ENCODE measurements at regions not wholly inside any gene's neighbourhood (a gene's known extent, or its start where the extent isn't known, plus 50 kb on each side); places are given as distances from the start of the nearest gene placed in this dataset.
"Not testable (repeated sequence)": the region's sequence is repeated elsewhere in the genome, so short reads cannot be mapped to it uniquely, and the experiment has no call there.

DNA sequence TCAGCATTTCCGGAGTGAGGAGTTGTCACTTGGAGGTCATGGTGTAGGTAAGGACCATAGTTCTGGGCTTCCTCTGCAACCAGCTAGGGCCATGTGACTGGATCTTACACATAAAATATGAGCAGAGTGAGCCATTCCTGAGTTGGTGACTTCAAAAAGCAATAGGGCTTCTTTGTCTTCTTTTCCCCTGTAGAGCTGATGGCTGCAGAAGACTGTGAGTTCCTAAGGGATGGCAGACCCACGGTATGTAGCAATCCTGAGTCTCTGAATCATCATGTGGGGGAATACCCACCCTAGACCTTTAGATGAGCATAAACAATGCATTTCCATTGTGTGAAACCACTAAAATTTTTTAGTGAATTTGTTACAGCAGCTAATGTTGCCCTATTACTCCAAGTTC lies 151.1 kb upstream of the TBX3 start:
- H4K20me1 ChIP-seq (ENCODE audit: control insufficient read depth, extremely low read depth, insufficient read depth, low read length): no peaks in the 10 kb centered on the region
- H3K4me1 ChIP-seq (ENCODE audit: control insufficient read depth, extremely low read depth, insufficient read depth, low read length): peaks cover 4% of the 10 kb centered on the region
- TF ChIP-seq, protein P1, sequence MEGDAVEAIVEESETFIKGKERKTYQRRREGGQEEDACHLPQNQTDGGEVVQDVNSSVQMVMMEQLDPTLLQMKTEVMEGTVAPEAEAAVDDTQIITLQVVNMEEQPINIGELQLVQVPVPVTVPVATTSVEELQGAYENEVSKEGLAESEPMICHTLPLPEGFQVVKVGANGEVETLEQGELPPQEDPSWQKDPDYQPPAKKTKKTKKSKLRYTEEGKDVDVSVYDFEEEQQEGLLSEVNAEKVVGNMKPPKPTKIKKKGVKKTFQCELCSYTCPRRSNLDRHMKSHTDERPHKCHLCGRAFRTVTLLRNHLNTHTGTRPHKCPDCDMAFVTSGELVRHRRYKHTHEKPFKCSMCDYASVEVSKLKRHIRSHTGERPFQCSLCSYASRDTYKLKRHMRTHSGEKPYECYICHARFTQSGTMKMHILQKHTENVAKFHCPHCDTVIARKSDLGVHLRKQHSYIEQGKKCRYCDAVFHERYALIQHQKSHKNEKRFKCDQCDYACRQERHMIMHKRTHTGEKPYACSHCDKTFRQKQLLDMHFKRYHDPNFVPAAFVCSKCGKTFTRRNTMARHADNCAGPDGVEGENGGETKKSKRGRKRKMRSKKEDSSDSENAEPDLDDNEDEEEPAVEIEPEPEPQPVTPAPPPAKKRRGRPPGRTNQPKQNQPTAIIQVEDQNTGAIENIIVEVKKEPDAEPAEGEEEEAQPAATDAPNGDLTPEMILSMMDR (conservative IDR thresholded peaks at IDR 0.05 in 1 of 2, IDR thresholded peaks at IDR 0.05 in 1 of 2; ENCODE audit: low read depth in 1 of 2, low read length in 2 of 2): no peak
- TF ChIP-seq EZH2 (IDR thresholded peaks at IDR 0.05; ENCODE audit: low read length, missing control alignments): no peak
- H3K9me3 ChIP-seq (ENCODE audit: control insufficient read depth, insufficient read depth, low read depth, low read length): no peaks in the 10 kb centered on the region
- peak overlapping the region; percentile 48 for H3K4me2 ChIP-seq (ENCODE audit: extremely low read depth, insufficient read depth, low read length)
- DNase-seq (ENCODE audit: low read depth in 2 of 2): peak; percentile 55 to 72
- no peak overlapping the region for H3K27ac ChIP-seq (ENCODE audit: insufficient read depth, low read length)
- no peak overlapping the region for H3K9ac ChIP-seq (ENCODE audit: insufficient read depth, low read length)
- H3K79me2 ChIP-seq (ENCODE audit: control insufficient read depth, insufficient read depth, low read length): no peaks in the 10 kb centered on the region
- peak overlapping the region; percentile 45 for H2AFZ ChIP-seq (ENCODE audit: low read length)
- no peaks in the 10 kb centered on the region for H3K27me3 ChIP-seq (ENCODE audit: control insufficient read depth, insufficient read depth, low read length)
- H3K36me3 ChIP-seq (ENCODE audit: control insufficient read depth, insufficient read depth, low read length): no peaks in the 10 kb centered on the region
- no peak overlapping the region for H3K4me3 ChIP-seq (replicated peaks in 1 of 4; ENCODE audit: control extremely low read depth in 1 of 4, insufficient read depth in 1 of 4, low read depth in 3 of 4, low read length in 4 of 4)

- H3K79me2 ChIP-seq (ENCODE audit: control insufficient read depth, insufficient read depth, low read length): no peaks in the 10 kb centered on the region
- H3K4me3 ChIP-seq (replicated peaks in 1 of 4; ENCODE audit: control extremely low read depth in 1 of 4, insufficient read depth in 1 of 4, low read depth in 3 of 4, low read length in 4 of 4): no peak overlapping the region
- H3K9ac ChIP-seq (ENCODE audit: insufficient read depth, low read length): no peak overlapping the region
- H4K20me1 ChIP-seq (ENCODE audit: control insufficient read depth, extremely low read depth, insufficient read depth, low read length): no peaks in the 10 kb centered on the region
- peak overlapping the region; percentile 48 for H3K4me2 ChIP-seq (ENCODE audit: extremely low read depth, insufficient read depth, low read length)
- no peaks in the 10 kb centered on the region for H3K36me3 ChIP-seq (ENCODE audit: control insufficient read depth, insufficient read depth, low read length)
- TF ChIP-seq, protein P1 (conservative IDR thresholded peaks at IDR 0.05 in 1 of 2, IDR thresholded peaks at IDR 0.05 in 1 of 2; ENCODE audit: low read depth in 1 of 2, low read length in 2 of 2): no peak
- TF ChIP-seq EZH2 (IDR thresholded peaks at IDR 0.05; ENCODE audit: low read length, missing control alignments): no peak
- no peak overlapping the region for H3K27ac ChIP-seq (ENCODE audit: insufficient read depth, low read length)
- H2AFZ ChIP-seq (ENCODE audit: low read length): peak overlapping the region; percentile 45
- H3K27me3 ChIP-seq (ENCODE audit: control insufficient read depth, insufficient read depth, low read length): no peaks in the 10 kb centered on the region
- peak in 1 of 2 donors; percentile 73 for DNase-seq (ENCODE audit: low read depth in 2 of 2)
- H3K9me3 ChIP-seq (ENCODE audit: control insufficient read depth, insufficient read depth, low read depth, low read length): no peaks in the 10 kb centered on the region
- peaks cover 4% of the 10 kb centered on the region for H3K4me1 ChIP-seq (ENCODE audit: control insufficient read depth, extremely low read depth, insufficient read depth, low read length)
Measured at GRCh38 chr12:114834621-114835020, 150.6 kb upstream of the TBX3 start.

DNA sequence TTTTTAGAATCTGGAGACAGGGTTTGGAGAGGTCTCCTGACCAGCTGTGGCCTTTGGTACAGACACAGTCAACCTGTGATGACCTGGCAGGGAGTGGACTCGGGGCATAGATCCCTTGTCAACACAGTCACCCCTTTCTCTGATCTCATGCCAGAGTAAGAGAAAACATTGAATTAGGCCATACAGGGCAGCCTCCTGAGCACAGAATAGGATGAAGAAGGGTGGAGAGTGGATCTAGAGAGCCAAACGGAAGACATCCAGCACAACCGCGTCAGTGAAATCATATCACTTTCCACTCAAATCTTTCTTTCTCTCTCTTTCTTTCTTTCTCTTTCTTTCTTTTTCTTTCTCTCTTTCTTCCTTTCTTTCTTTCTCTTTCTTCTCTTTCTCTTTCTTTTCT lies 145.9 kb upstream of the TBX3 start:
- no peaks in the 10 kb centered on the region for H3K79me2 ChIP-seq (ENCODE audit: control insufficient read depth, insufficient read depth, low read length)
- no peaks in the 10 kb centered on the region for H3K9me3 ChIP-seq (ENCODE audit: control insufficient read depth, insufficient read depth, low read depth, low read length)
- no peak overlapping the region for H3K9ac ChIP-seq (ENCODE audit: insufficient read depth, low read length)
- no peaks in the 10 kb centered on the region for H3K27me3 ChIP-seq (ENCODE audit: control insufficient read depth, insufficient read depth, low read length)
- no peaks in the 10 kb centered on the region for H4K20me1 ChIP-seq (ENCODE audit: control insufficient read depth, extremely low read depth, insufficient read depth, low read length)
- H3K27ac ChIP-seq (ENCODE audit: insufficient read depth, low read length): no peak overlapping the region
- no peak overlapping the region for H3K4me3 ChIP-seq (replicated peaks in 1 of 4; ENCODE audit: control extremely low read depth in 1 of 4, insufficient read depth in 1 of 4, low read depth in 3 of 4, low read length in 4 of 4)
- DNase-seq (ENCODE audit: low read depth in 2 of 2): no peak
- H3K4me2 ChIP-seq (ENCODE audit: extremely low read depth, insufficient read depth, low read length): no peak overlapping the region
- peaks cover 3% of the 10 kb centered on the region for H3K4me1 ChIP-seq (ENCODE audit: control insufficient read depth, extremely low read depth, insufficient read depth, low read length)
- TF ChIP-seq, protein P1 (conservative IDR thresholded peaks at IDR 0.05 in 1 of 2, IDR thresholded peaks at IDR 0.05 in 1 of 2; ENCODE audit: low read depth in 1 of 2, low read length in 2 of 2): no peak
- TF ChIP-seq EZH2 (IDR thresholded peaks at IDR 0.05; ENCODE audit: low read length, missing control alignments): no peak
- no peak overlapping the region for H2AFZ ChIP-seq (ENCODE audit: low read length)
- H3K36me3 ChIP-seq (ENCODE audit: control insufficient read depth, insufficient read depth, low read length): no peaks in the 10 kb centered on the region

GRCh38 chr12:114829244-114829643 lies 145.3 kb upstream of the TBX3 start:
- not testable (repeated sequence) for H3K4me3 ChIP-seq (replicated peaks in 1 of 4; ENCODE audit: control extremely low read depth in 1 of 4, insufficient read depth in 1 of 4, low read depth in 3 of 4, low read length in 4 of 4); H4K20me1 ChIP-seq (ENCODE audit: control insufficient read depth, extremely low read depth, insufficient read depth, low read length); H3K4me1 ChIP-seq (ENCODE audit: control insufficient read depth, extremely low read depth, insufficient read depth, low read length); H3K36me3 ChIP-seq (ENCODE audit: control insufficient read depth, insufficient read depth, low read length); H3K79me2 ChIP-seq (ENCODE audit: control insufficient read depth, insufficient read depth, low read length); H3K9ac ChIP-seq (ENCODE audit: insufficient read depth, low read length); DNase-seq (ENCODE audit: low read depth in 2 of 2); H3K4me2 ChIP-seq (ENCODE audit: extremely low read depth, insufficient read depth, low read length); H3K27ac ChIP-seq (ENCODE audit: insufficient read depth, low read length); H3K27me3 ChIP-seq (ENCODE audit: control insufficient read depth, insufficient read depth, low read length); H2AFZ ChIP-seq (ENCODE audit: low read length); H3K9me3 ChIP-seq (ENCODE audit: control insufficient read depth, insufficient read depth, low read depth, low read length)

Measured in fibroblast of lung (primary cell).